ENCODE measurements at regions not wholly inside any gene's neighbourhood (a gene's known extent, or its start where the extent isn't known, plus 50 kb on each side); places are given as distances from the start of the nearest gene placed in this dataset.
"Not testable (repeated sequence)": the region's sequence is repeated elsewhere in the genome, so short reads cannot be mapped to it uniquely, and the experiment has no call there.

GRCh38 chr19:30804751-30805150 lies 432.6 kb downstream of the ZNF536 start:
- DNase-seq, result no peak

DNA sequence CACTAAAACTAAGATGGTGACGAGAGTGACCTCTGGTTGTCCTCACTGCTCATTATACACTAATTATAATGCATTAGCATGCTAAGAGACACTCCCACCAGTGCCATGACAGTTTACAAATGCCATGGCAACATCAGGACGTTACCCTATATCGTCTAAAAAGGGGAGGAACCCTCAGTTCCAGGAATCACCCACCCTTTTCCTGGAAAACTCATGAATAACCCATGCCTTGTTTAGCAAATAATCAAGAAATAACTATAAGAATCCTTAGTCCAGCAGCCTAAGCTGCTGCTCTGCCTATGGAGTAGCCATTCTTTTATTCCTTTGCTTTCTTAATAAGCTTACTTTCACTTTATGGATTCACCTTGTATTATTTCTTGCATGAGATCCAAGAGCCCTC lies 432.1 kb downstream of the ZNF536 start:
- not testable (repeated sequence) for DNase-seq

- DNase-seq, result no peak
Measured at GRCh38 chr19:30802424-30803013, 430.3 kb downstream of the ZNF536 start.

GRCh38 chr19:30799865-30800755 lies 427.9 kb downstream of the ZNF536 start:
- peak; percentile 26 for DNase-seq

DNA sequence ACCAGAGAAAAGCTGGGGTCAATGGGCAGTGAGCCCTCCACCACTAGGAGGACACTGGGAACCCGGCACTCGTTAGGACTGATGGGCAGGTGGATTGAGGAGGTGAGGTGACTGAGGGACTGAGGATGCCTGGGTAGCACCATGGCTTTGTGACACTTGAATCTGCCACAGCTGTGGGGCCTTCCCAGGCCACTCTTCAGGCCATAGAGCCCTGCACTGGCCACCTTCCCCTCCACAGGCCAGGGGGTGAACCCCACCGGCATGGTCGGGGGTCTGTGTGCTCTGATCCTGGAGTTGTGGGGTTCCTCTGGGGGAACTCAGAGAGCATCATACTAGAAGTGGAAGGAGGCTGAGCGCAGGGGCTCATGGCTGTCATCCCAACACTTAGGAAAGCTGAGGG lies 423.5 kb downstream of the ZNF536 start:
- DNase-seq, result no peak

DNA sequence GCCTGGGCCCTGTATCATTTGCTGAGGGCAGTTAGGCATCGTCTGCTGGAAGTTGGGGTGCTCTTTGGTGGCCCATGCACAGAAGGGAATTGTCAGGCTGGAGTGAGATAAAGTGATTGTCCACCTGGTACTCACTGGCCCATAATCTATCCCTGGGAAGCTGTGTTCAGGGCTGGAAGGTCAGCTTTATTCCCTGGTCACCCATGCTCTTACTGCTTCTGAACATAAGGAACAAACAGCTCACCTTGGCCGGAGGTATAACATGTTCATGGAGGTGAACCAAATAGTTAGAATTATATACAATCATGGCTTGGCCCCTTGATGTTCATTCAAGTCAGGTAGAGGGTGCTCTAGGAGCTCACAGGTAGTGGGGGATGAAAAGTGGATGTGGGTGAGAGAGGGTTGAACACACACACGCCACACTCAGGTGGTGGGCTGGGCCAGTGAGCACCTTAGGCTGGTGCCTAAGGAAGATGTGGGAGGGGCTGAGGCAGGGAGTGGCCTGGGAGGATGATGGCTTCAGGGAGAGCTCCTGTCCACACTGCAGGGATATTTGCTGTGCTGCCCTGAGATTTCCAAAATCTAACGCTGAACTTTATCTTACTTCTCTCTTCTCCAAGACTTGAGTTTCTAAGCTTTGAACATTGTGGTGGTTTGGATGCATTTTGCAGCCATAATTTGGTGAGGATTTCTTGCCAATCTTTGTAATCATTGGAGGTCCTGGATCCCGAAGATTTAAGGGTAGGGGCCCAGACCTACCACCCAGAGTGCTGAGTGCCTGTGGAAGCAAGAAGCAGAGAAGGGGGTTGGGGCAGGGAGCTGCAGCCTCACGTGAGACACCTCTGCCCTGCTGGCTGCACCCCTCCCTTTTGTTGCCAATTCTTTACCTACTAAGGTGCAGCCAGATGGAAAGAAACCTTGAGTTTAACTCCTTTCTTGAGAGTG lies 420.6 kb downstream of the ZNF536 start:
- no peak for DNase-seq

- DNase-seq, result no peak
Measured at GRCh38 chr19:30791088-30791487, 418.9 kb downstream of the ZNF536 start.

DNA sequence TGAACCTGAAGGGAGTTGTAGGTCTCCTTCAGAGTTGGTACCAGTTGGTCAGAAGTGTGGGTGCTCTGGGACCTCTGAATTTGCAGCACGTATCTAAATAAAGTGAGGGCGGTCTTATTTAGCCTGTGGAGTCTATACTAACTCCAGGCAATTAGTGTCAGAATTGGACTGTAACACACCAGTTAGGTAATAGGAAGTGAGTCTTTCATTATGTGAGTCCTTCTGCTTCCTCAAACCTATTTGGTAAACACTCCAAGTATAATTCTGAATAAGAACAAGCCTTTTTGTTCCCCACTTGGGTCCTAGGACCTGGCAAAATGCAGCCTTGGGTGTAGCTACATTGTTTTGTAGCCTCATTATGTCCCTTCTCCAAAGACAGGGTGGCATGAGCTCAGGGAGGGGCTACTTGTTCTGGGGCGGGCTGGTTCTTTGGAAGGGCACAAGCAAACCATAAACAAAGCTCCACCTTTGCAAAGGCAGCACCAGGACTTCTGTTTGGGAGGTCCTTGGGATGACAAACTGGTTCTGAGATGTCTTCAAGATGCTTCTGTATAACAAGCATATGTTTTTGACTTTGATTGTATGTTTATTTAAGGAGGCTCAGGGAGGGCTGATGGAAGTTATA lies 418.0 kb downstream of the ZNF536 start:
- DNase-seq, result no peak

DNA sequence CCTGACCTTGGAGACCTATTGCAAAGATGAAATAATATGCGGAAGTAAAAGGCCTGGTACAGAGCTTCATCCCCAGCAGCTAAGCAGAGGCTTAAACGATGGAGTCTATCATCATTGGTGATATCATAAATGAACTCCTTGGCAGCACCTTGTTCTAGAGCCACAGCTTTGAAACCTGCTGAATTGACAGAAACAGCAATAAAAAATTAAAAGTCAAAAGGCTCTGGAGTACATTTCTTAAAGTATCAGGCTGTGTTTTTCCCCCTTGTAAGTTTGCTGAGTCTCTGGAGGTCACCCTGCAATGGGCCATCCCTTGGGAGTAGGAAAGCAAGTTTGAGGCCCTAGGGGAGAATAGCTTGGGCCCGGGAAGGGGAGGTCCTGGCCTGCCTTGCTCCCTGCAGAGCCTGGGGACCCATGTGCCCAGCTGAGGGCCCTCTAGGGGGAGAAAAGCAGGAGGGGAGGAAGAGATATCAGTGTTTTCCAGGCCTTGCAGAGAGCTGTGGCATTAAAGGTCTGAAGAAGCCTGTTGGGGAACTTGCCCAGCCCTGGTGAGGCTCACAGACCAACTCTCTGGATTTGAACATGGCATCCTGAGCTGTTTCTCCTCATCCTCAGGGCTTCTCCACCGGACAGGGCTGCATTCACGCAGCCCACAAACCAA lies 416.1 kb downstream of the ZNF536 start:
- DNase-seq, result no peak

- DNase-seq, result no peak
Measured at GRCh38 chr19:30785458-30786137, 413.4 kb downstream of the ZNF536 start.

- DNase-seq, result no peak
Measured at GRCh38 chr19:30784850-30785457, 412.8 kb downstream of the ZNF536 start.

GRCh38 chr19:30783936-30784335 lies 411.8 kb downstream of the ZNF536 start:
- no peak for DNase-seq

DNA sequence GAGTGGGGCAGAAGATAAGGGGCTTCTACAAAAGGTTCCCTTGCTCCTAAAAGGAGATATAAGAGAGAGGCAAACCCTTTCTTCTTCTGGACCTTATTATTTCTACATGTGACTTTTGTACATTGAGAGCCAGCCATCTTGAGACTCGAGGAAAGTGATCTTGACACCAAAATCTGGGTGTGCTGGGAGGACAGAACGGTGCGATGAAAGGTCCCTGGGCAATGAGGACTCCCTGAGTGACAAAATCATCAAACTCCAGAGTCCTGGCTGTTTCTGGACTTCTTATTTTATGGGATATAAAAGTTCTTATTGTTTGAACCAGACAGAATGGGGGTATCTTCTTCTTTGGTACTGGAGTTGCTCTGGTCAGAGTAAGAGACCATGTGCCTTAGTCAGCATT lies 411.0 kb downstream of the ZNF536 start:
- no peak for DNase-seq

GRCh38 chr19:30781519-30781918 lies 409.3 kb downstream of the ZNF536 start:
- DNase-seq, result no peak

- no peak for DNase-seq
Measured at GRCh38 chr19:30781047-30781446, 408.9 kb downstream of the ZNF536 start.

DNA sequence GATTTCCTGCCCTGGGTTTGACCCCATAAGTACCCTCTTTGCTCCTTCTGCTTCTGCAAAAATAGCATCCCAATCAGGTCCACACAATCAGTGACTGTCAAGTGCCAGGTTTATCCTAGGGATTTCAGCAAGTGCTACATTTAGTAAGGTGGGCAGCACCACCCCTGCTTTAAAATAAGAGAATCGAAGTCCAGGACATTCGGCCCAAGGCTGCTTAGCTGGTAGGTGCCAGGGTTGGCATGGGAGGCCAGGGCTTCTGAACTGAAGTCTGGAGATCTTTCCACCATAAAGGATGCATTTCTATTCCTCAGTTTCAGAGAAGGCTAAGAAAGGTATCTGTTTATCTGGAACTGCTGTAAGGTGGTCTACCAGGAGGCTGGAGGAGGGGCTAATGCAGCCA lies 408.3 kb downstream of the ZNF536 start:
- no peak for DNase-seq

DNA sequence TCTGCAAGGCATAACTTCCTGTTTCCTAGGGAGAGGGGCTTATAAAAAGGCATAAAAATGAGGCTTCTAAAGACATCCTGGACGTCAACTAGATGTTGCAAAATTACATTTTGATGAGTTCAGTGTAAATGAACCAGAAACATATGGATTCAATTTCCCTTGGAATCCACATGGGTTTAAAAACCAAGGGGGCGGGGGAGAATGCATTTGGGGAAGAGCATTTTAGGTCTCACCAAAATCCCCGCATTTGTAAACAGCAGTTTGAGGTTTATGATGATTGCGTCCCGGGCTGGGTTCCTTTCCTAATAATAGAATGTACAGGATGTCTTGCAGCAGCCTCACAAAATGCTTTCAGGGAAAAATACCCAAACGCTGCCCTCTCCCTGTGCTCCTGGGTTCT lies 407.8 kb downstream of the ZNF536 start:
- no peak for DNase-seq

- DNase-seq, result no peak
Measured at GRCh38 chr19:30778961-30779715, 407.0 kb downstream of the ZNF536 start.

DNA sequence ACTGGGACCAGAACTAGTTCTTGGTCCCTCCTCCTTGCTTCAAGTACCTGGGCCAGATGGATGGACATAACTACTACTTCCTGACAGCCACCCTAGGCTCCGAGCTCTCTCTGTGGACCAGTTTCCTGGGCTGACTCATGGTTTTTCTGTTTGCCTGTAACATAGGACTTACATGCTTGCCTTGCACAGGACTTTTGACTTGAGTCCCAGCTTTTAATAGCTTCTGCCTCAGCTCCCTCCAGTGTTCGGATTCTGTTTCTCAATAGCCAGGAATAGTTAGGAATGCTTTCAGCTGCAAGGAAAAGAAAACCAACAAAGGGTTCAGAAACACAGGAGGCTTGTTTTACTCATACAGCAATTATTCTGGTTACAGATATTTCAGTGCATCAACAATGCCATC lies 405.9 kb downstream of the ZNF536 start:
- no peak for DNase-seq

GRCh38 chr19:30775956-30776355 lies 403.8 kb downstream of the ZNF536 start:
- no peak for DNase-seq
